ENCODE measurements at regions not wholly inside any gene's neighbourhood (a gene's known extent, or its start where the extent isn't known, plus 50 kb on each side); places are given as distances from the start of the nearest gene placed in this dataset.

DNA sequence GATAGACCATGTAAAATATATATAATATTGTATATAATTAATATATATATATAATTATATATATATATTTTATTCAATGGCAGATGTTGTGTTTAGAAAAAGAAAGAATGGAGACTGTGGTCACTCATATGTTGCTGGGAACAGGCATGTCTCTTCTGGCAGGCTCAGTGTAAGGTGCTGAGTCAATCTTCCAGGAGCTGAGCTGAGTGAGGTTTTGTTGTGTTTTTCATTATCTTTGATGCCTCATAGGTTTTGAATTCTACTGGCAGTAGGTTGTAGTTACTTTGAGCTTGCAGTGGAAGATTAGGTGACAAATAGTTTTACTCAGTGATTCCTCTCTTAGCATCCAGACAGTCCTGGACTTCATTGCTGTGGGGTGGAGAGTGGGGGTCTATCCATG lies 561.3 kb downstream of the IRX1 start:
- in situ Hi-C loops (cut with HindIII; ENCODE audit: low sequenced_read_pairs) = no loop called here
- DNase-seq (ENCODE audit: low read depth, low spot score) = no peak
- no peak overlapping the region for H3K4me3 ChIP-seq (ENCODE audit: low read depth, low read length)
- no peak for TF ChIP-seq CTCF (IDR thresholded peaks at IDR 0.05; ENCODE audit: low read depth, low read length)

- in situ Hi-C loops (cut with HindIII; ENCODE audit: low sequenced_read_pairs) = no loop called here
- H3K4me3 ChIP-seq (ENCODE audit: low read depth, low read length) = no peak overlapping the region
- no peak for DNase-seq (ENCODE audit: low read depth, low spot score)
- TF ChIP-seq CTCF (IDR thresholded peaks at IDR 0.05; ENCODE audit: low read depth, low read length) = no peak
These were observed 563.3 kb downstream of the IRX1 start for GRCh38 chr5:4158750-4159447.

GRCh38 chr5:4159681-4160080 lies 564.0 kb downstream of the IRX1 start:
- DNase-seq (ENCODE audit: low read depth, low spot score) = no peak
- no peak overlapping the region for H3K4me3 ChIP-seq (ENCODE audit: low read depth, low read length)
- no peak for TF ChIP-seq CTCF (IDR thresholded peaks at IDR 0.05; ENCODE audit: low read depth, low read length)
- in situ Hi-C loops (cut with HindIII; ENCODE audit: low sequenced_read_pairs) = no loop called here

DNA sequence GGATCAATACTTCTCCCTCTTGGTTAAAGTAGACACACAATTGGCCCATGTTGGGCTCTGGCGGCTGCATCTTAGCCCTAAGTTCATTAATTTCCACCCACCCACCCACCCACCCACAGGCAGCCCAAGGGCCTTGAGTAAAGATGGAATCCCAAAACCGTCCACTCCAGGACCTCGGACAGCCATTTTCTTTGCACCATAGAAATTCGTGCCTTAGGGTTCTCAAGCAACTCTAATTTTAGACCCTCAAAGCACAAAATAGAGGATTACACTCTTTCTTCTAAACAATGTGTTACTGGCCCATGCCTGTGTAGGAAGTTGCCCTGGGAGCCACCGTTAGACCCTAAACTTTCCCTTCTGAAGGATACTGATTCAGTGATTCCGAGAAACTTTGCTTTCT lies 568.5 kb downstream of the IRX1 start:
- DNase-seq (ENCODE audit: low read depth, low spot score) = no peak
- H3K4me3 ChIP-seq (ENCODE audit: low read depth, low read length) = no peak overlapping the region
- in situ Hi-C loops (cut with HindIII; ENCODE audit: low sequenced_read_pairs) = no loop called here
- no peak for TF ChIP-seq CTCF (IDR thresholded peaks at IDR 0.05; ENCODE audit: low read depth, low read length)

- DNase-seq (ENCODE audit: low read depth, low spot score) = no peak
- no peak for TF ChIP-seq CTCF (IDR thresholded peaks at IDR 0.05; ENCODE audit: low read depth, low read length)
- in situ Hi-C loops (cut with HindIII; ENCODE audit: low sequenced_read_pairs) = no loop called here
These were observed 585.1 kb downstream of the IRX1 start for GRCh38 chr5:4180703-4181102.

GRCh38 chr5:4182144-4182543 lies 586.5 kb downstream of the IRX1 start:
- no peak for TF ChIP-seq CTCF (IDR thresholded peaks at IDR 0.05; ENCODE audit: low read depth, low read length)
- in situ Hi-C loops (cut with HindIII; ENCODE audit: low sequenced_read_pairs) = no loop called here
- H3K4me3 ChIP-seq (ENCODE audit: low read depth, low read length) = no peak overlapping the region
- no peak for DNase-seq (ENCODE audit: low read depth, low spot score)

More at GRCh38 chr5:4180703-4181102, 585.1 kb downstream of the IRX1 start:
- H3K4me3 ChIP-seq (ENCODE audit: low read depth, low read length) = no peak overlapping the region

Measured in astrocyte of the spinal cord (primary cell).